Stimulated activated CD4-positive, alpha-beta T cell treated with anti-CD3 and anti-CD28 coated beads, Interleukin-15, amount 100 ng/mL, for 1 hour (primary cell): ENCODE measurements at regions not wholly inside any gene's neighbourhood (a gene's known extent, or its start where the extent isn't known, plus 50 kb on each side); places are given as distances from the start of the nearest gene placed in this dataset.
"Not testable (repeated sequence)": the region's sequence is repeated elsewhere in the genome, so short reads cannot be mapped to it uniquely, and the experiment has no call there.

Source experiments
- DNase-seq, 2 donors: peaks; one replicate each; pipeline ENCODE4 v3.0.0-alpha.2; 2020; ENCODE audit warnings: low read depth in 1 of 2, low spot score in 1 of 2

- DNase-seq: not testable (repeated sequence)
These were observed 141.1 kb upstream of the ZNF469 start for GRCh38 chr16:88241404-88242311.

DNA sequence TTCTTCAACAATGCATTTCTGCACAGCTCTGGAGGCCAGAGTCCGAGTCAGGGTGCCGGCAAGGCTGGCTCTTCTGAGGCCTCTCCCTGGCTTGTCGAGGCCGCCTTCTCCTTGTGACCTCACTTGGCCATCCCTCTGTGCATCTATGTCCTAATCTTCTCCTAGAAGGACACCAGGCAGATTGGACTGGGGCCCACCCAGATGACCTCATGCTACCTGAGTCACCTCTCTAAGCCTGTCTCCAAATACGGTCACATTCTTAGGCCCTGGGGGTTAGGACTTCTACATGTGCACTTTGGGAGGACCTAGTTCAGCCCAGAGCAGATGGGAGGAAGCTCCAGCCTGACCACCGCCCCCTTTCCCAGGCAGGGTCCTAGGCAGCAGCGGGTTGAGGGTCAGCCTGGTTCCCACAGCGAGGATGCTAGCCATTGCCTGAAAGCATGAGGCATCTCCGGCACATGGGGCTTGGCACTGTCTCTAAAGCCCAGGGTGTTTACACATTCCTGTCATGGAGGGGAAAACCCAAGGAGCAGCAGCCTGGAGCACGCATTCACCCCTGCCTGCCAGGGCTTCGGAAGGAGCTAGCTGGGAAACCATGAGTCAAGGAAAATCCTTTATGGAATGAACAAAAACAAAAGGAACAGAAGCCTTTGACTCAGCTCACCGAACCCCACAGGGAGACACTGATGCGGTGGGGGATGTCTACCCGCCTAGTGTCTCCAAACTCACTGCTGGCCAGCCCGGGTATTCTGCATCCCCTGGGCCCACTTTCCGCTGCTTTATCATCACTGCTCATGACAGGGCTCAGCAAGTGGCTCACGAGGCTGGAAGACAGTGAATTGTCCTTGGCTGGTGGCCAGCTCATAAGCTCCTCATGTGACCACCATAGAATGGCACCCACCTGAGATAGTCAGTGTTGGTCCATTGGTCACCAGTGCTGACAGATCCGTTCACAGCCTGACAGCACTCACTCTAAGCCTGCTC is 140.2 kb upstream of the ZNF469 start:
- DNase-seq: not testable (repeated sequence)

DNA sequence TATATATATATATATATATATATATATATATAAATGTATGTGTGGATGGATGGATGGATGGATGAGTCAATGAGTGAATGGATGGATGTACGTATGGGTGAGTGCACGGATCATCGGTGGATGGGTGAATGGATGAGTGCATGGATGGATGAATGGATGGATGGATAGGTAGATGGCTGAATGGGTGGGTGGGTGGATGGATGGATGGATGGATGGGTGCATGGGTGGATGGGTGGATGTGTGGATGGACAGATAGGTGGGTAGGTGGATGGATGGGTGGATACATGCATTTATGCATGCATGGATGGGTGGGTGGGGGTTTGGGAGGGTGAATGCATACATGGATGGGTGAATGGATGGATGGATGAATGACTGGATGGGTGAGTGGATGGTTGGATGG is 138.8 kb upstream of the ZNF469 start:
- not testable (repeated sequence) for DNase-seq

GRCh38 chr16:88245241-88246081 is 137.3 kb upstream of the ZNF469 start:
- not testable (repeated sequence) for DNase-seq

DNA sequence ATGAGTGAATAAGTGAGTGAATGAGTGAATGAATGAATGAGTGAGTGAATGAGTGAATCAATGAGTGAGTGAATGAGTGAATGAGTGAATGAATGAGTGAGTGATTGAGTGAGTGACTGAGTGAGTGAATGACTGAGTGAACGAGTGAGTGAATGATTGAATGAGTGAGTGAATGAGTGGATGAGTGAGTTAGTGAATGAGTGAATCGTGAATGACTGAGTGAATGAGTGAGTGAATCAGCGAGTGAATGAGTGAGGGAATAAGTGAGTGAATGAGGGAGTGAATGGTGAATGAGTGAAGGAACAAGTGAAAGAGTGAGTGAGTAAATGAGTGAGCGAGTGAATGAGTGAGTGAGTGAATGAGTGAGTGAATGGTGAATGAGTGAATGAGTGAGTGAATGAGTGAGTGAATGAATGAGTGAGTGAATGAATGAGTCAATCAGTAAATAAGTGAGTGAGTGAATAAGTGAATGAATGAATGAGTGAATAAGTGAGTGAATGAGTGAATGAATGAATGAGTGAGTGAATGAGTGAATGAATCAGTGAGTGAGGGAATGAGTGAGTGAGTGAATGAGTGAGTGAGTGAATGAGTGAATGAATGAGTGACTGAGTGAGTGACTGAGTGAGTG is 135.7 kb upstream of the ZNF469 start:
- not testable (repeated sequence) for DNase-seq

- not testable (repeated sequence) for DNase-seq
These were observed 135.2 kb upstream of the ZNF469 start for GRCh38 chr16:88247583-88247966.

GRCh38 chr16:88248761-88249160 is 134.0 kb upstream of the ZNF469 start:
- not testable (repeated sequence) for DNase-seq

DNA sequence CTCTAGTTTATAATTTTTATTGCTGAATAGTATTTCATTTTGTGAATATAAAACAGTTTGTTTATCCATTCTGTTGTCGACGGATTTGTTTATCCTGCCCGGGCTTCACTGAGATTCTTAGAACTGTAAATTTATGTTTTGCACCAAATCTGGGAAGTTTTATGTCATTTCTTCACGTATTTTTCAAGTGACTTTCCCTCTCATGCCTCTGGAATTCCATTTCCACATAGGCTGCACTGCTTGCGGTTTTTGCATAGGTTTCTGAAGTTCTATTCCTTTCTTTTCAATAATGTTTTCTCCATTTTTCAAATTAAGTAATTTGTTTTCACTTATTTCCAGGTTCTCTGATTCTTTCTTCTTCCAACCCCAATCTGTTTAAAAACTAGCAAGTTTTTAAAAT is 132.4 kb upstream of the ZNF469 start:
- not testable (repeated sequence) for DNase-seq

DNA sequence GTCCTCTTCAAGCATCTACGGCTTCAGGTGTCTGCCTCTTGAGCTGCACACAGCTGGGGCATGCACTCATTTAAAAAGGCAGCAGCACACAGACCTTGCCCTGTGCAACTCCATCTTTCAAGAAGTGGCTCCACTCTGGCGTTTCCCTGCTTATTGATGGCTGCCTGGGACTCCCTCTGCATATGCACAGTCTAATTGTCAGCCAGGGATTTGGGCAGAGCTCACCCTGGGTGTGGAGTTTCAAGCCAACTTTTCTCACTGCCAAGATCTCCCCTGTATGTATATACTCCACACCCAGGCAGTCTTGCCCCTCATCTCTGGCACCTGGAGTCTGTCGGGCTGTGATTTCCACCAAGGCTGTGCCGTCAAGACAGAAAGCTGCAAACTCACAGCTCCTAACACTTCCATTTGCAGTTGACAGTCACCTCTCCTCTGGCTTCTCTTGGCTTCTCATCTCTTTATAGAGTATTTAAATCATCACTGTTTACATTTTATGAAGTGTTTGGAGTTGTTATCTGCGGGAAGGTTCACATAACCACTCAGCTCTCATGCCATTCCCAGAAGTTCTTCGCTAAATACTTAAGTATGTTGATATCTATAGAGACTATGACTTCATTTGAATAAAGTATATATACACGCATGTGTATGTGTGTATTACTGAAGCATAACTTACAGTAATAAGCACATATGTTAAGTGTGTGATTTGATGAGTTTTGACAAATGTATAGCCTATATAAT is 130.5 kb upstream of the ZNF469 start:
- not testable (repeated sequence) for DNase-seq

DNA sequence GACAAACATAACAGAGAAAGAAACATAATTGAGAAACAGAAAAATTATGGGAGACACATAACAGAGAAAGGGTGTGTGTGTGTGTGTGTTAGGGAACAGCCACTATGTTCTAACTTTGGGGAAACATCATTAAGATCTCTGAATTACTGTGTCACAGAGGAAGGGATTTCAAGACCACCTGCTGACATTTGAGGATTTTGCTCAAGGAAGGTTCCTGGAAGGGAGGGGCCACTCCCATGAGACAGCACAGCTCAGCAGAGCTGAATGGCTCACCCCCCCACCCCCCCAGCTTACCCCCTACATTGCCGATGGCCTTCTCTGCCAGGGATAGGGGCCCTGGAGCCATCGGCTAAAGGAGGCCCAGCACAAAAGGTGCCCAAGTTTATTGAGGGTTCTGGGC is 124.6 kb upstream of the ZNF469 start:
- DNase-seq: not testable (repeated sequence)

- DNase-seq: not testable (repeated sequence)
These were observed 123.8 kb upstream of the ZNF469 start for GRCh38 chr16:88258764-88259525.

GRCh38 chr16:88259538-88259937 is 123.2 kb upstream of the ZNF469 start:
- DNase-seq: not testable (repeated sequence)

DNA sequence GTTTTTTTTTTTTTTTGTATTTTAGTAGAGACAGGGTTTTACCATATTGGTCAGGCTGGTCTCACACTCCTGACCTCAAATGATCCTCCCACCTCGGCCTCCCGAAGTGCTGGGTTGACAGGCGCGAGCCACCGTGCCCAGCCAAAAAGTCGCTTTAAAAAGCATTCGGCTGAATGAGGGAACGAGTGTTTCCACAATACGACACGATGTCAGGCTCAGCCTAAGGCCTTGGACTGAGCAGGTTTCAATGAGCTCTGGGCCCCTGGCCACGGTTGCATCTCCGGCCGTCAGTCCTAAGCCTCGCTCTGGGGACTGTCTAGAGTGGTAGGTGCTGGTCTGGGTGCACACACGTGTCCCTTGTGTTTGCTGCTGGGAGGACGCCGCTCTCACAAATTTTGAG is 122.6 kb upstream of the ZNF469 start:
- DNase-seq: not testable (repeated sequence)

DNA sequence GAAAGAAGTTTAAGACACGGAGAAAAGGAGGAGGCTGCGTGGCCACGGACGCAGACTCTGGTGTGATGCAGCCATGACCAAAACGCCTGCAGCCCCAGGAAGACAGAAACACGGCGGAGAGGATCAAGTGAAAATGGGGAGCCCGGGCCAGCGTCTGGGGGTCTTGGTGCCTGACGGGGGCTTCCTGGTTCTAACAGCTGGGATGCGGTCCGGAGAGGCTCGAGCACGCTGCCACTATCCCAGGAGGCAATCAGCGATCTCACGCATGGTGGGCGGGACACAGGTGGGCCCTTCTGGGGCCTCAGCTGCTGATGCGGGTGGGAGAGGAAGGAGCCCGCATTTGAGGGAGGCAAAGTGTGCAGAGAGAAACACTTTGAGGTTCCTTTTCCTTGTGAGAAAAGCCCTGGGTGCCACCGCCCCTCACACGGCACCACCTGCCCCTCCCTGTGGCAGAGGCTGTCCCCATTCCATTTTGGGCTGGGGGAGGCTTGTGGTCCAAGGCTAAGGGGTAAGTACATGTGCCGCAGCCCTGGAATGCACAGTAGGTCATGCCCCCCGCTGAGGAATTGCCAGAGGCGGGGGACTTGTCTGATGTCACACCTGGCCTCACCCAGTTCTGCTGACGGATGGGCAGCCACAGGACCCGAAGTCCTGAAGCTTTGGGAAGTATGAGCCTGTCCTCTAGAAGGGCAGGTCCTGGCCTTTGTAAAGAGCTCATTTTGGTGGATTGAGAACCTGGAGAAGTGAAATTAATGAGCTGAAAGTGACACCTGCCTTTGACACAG is 121.7 kb upstream of the ZNF469 start:
- not testable (repeated sequence) for DNase-seq

DNA sequence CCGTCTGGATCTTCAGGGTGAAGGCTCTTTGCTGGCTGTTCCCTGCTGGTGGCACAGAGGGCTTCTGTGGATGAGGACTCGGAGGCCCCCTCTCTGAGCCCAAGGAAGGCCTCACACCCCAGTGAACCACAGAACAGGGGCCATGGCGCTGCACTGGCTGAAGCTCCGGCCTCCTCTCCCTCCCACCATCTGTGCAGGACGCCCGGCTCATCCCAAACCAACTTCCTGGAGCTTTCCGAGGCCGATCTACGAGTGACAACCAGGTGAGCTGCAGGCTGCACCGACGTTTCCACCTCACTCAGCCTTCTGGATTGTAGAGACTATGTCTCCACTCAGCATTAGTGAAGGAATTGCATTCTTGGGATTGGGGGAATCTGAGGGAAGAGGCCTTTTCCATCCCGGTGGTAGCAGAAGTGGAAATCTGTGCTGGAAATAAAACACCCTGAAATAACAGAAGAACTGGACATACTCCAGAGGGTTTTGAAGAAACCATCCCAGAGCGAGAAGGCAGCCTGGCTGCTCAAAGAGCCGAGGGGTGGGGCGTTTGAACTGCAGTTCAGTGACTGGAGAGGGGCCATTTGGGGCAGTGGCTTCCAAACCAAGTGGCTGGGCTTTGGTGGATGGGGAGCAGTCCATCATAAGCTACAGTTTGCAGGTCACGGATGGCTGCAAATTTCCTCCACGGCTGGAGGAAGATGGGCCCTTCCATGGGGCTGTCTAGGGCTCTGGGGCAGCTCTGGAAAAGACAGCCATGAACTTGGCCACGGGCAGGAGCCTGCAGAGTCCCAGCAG is 120.7 kb upstream of the ZNF469 start:
- not testable (repeated sequence) for DNase-seq

DNA sequence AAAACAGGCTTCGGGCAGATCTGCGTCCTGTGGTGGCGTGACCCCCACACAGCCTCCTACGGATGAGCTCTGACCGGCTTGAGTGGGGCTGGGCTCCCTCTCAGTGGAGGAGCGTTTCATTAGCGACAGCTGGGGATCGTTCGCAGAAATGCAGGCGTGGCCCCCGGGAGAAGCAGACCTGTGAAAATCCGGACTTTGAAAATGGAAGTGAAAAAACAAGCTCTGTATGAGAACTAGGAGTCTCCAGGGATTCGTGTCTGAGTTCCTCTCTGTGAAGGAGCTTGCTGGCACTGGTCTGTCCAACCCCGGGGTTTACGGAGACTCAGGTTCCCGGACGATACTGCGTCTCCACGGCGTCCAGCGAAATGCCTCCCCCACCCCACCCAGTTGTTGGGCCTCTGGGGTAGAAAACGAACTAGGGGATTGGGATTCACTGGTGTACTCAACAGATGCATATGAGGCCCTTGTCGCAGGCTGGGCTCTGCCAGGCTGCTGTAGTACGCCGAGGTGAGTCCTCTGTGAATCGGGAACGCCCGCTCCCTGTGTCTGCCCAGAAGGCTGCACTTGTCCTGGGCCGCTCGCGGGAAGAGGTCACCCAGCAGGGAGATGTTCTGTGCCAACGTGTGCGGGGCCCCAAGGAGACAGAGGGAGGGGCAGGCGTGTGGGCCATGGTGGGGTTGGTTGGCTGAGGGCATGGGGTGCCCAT is 119.7 kb upstream of the ZNF469 start:
- DNase-seq: not testable (repeated sequence)
